ENCODE measurements at regions not wholly inside any gene's neighbourhood (a gene's known extent, or its start where the extent isn't known, plus 50 kb on each side); places are given as distances from the start of the nearest gene placed in this dataset.
"Not testable (repeated sequence)": the region's sequence is repeated elsewhere in the genome, so short reads cannot be mapped to it uniquely, and the experiment has no call there.

DNA sequence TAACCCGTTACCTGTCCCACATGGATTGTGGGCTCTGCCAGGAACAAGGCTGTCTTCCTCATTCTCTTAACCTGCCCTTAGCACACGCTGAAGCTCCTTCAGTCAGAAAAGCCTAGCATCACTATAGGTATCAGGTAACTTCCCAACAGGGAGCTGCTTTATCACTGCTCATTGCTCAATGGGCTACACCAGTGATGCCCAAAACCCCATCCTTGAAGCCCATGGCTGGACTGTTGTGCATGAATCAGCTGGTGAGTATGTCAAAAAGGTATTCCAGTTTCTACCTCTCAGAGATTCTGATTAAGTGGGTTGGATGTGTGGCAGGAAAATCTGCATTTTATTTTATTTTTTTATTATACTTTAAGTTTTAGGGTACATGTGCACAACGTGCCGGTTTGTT lies 362.2 kb downstream of the LRATD1 start:
- Mint-ChIP-seq H3K27me3 (ENCODE audit: low read depth) (peaks cover 20% of the 10 kb centered on the region), H3K4me3 (no peak overlapping the region), H3K4me1 (ENCODE audit: low read depth) (no peaks in the 10 kb centered on the region), H3K36me3 (ENCODE audit: insufficient read depth in 2 of 2) (no peaks in the 10 kb centered on the region), H3K9me3 (no peaks in the 10 kb centered on the region), H3K27ac (no peak overlapping the region)
- DNase-seq (no peak), ATAC-seq (replicated peaks in 1 of 2) (no peak)

DNA sequence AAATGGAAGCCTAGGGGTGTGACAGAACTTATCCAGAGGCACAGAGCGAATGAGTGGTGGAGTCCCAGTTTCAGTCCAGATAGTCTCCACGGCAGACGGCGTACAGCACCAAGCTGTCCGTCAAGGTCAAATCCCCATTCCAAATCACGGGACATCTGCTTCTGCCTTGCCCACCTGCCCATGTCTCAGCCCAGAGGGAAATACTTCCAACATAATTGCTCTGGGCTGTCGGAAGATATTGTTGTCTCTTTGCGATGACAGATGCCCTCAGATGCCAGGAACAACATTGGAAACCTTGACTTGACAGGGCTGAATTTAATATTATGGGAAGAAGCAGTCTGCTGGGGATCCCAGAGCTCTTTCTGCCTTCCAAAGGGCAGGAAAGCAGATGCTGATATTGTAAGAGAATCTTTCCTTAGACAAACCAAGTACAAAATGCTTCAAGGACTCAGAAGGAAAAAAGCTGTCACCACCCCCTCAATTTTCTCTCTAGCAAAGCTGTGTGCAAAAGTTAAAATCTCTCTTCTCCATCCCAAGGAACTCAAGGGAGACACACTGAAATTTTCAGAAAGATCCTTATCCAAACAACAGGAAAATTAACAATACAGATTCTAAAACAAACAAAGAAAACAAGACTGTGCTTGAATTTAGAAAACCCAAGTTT lies 364.0 kb downstream of the LRATD1 start:
- DNase-seq = no peak
- no peak overlapping the region for H3K27ac Mint-ChIP-seq
- H3K4me1 Mint-ChIP-seq (ENCODE audit: low read depth) = no peaks in the 10 kb centered on the region
- no peaks in the 10 kb centered on the region for H3K36me3 Mint-ChIP-seq (ENCODE audit: insufficient read depth in 2 of 2)
- no peak overlapping the region for H3K4me3 Mint-ChIP-seq
- no peak for ATAC-seq (replicated peaks in 1 of 2)
- H3K27me3 Mint-ChIP-seq (ENCODE audit: low read depth) = peaks cover 20% of the 10 kb centered on the region
- no peaks in the 10 kb centered on the region for H3K9me3 Mint-ChIP-seq

DNA sequence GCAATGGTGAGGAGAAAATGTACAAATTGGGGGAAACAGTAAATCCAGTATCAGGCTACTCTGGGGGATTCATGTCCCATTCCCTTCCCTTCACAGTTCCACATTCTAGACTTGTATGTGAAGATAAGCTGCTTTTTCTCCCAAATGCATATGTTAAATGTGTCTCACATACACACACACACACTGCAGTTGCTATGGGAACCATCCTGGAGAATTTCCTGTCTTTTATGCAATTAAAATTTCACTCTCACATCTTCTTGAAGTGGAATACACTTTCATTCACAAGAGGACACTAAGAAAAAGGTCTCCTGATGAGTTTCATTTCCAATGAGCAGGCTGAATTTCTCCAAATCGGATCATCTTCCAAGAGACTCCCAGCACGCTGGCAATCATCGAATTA lies 366.0 kb downstream of the LRATD1 start:
- no peaks in the 10 kb centered on the region for H3K9me3 Mint-ChIP-seq
- H3K27me3 Mint-ChIP-seq (ENCODE audit: low read depth) = peaks cover 23% of the 10 kb centered on the region
- no peak overlapping the region for H3K4me3 Mint-ChIP-seq
- H3K4me1 Mint-ChIP-seq (ENCODE audit: low read depth) = no peaks in the 10 kb centered on the region
- no peak overlapping the region for H3K27ac Mint-ChIP-seq
- no peak for ATAC-seq (replicated peaks in 1 of 2)
- no peak for DNase-seq
- H3K36me3 Mint-ChIP-seq (ENCODE audit: insufficient read depth in 2 of 2) = no peaks in the 10 kb centered on the region

DNA sequence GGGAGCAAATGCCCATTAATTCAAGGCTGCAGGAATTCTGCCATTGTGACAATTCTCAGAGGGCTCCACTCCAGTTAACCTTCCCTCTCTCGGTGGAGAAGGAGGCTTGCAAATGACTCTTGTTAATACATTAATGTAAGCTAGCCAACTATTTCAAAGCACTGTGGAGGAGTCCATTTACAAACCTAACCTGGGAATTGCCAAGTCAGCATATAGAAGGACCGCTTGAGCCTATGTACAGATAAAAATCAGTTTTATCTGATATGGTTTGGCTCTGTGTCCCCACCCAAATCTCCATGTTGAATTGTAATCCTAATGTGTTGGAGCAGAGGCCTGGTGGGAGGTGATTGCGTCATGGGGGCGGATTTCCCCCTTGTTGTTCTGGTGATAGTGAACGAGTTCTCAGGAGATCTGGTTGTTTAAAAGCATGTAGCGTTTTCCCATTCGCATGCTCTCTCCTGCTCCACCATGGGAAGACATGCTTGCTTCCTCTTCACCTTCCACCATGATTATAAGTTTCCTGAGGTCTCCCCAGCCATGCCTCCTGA lies 366.7 kb downstream of the LRATD1 start:
- H3K36me3 Mint-ChIP-seq (ENCODE audit: insufficient read depth in 2 of 2) = no peaks in the 10 kb centered on the region
- no peaks in the 10 kb centered on the region for H3K4me1 Mint-ChIP-seq (ENCODE audit: low read depth)
- ATAC-seq (replicated peaks in 1 of 2) (no peak), DNase-seq (no peak)
- no peak overlapping the region for H3K4me3 Mint-ChIP-seq
- peaks cover 27% of the 10 kb centered on the region for H3K27me3 Mint-ChIP-seq (ENCODE audit: low read depth)
- no peaks in the 10 kb centered on the region for H3K9me3 Mint-ChIP-seq
- no peak overlapping the region for H3K27ac Mint-ChIP-seq

DNA sequence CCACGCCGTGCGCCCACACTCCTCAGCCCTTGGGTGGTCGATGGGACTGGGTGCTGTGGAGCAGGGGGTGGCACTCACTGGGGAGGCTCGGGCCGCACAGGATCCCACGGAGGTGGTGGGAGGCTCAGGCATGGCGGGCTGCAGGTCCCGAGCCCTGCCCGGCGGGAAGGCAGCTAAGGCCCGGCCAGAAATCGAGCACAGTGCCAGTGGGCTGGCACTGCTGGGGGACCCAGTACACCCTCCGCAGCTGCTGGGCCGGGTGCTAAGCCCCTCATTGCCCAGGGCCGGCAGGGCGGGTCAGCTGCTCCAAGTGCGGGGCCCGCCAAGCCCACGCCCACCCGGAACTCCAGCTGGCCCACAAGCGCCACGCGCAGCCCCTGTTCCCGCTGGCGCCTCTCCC lies 370.0 kb downstream of the LRATD1 start:
- H3K4me3 Mint-ChIP-seq; DNase-seq; H3K9me3 Mint-ChIP-seq; H3K27ac Mint-ChIP-seq; H3K4me1 Mint-ChIP-seq (ENCODE audit: low read depth); ATAC-seq (replicated peaks in 1 of 2); H3K36me3 Mint-ChIP-seq (ENCODE audit: insufficient read depth in 2 of 2): not testable (repeated sequence)
- peaks cover 13% of the 10 kb centered on the region for H3K27me3 Mint-ChIP-seq (ENCODE audit: low read depth)

DNA sequence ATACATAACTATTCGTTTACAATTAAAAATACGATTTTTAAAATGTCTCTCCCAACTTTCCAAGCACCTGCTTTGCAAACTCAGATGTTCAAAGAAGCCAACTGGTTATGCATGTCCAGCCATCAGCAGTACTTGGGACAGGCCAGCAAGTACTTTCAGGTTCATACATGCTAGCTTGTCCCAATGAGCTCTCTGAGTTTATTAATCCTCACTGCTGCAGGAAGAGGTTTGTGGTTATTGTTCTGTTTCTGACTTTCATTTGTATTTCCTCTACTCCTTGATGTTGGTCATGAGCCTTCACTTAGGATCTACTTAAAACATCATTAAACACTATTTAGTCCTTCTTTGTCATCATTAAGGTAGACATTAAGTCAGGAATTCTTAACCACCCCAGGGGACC lies 374.1 kb downstream of the LRATD1 start:
- Mint-ChIP-seq H3K36me3 (ENCODE audit: insufficient read depth in 2 of 2) (peaks cover 8 to 9% of the 10 kb centered on the region in 2 donors), H3K27ac (no peak overlapping the region), H3K4me3 (no peak overlapping the region), H3K4me1 (ENCODE audit: low read depth) (peaks cover 22% of the 10 kb centered on the region), H3K27me3 (ENCODE audit: low read depth) (peaks cover 31% of the 10 kb centered on the region), H3K9me3 (peaks cover 3 to 5% of the 10 kb centered on the region in 2 donors)
- ATAC-seq (replicated peaks in 1 of 2) (no peak), DNase-seq (no peak)

DNA sequence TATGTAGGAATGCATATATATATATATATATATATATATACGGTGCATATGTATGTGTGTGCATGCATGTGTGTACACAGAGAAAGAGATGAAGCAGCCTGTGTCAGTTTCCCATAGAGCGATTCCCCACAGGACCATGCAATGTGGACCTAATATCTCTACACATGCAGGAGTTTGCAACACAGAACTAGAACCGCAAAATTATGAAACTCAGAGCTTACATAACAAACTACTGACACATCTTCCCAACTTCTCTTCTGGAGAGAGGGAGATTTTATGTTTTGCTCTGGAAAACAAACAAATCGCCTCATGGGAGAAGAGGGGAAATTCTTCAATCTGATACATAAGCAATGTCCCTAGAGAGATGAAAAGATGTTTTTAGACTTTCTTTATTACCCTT lies 377.2 kb downstream of the LRATD1 start:
- no peak overlapping the region for H3K4me3 Mint-ChIP-seq

DNA sequence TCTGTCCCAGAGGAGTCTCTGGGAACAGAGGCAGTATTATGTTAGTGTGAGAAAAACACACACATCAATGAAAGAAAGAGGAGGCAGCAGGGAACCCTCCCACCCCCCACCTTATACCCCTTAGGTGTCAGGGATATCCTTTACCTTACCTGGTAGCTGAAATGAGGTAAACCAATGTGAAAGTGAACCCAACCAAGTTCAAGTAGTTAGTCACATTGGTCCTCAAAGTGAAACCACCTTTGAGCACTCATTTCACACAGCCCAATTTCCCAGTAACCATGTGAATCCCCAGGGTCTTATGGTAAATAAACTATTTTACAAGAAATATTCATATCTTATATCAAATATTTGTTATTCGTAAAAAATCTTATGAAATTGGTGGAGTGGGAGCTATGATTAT lies 377.8 kb downstream of the LRATD1 start:
- ATAC-seq (replicated peaks in 1 of 2) (peak; percentile 92 to 98), DNase-seq (peak; percentile 9 to 24)
- Mint-ChIP-seq H3K27me3 (ENCODE audit: low read depth) (peaks cover 35% of the 10 kb centered on the region), H3K36me3 (ENCODE audit: insufficient read depth in 2 of 2) (peaks cover 10 to 19% of the 10 kb centered on the region in 2 donors), H3K9me3 (peaks cover 8 to 9% of the 10 kb centered on the region in 2 donors), H3K4me1 (ENCODE audit: low read depth) (peaks cover 22% of the 10 kb centered on the region), H3K4me3 (no peak overlapping the region), H3K27ac (peak overlapping the region; percentile 87)

More for the DNA sequence above, 377.2 kb downstream of the LRATD1 start:
- ATAC-seq (replicated peaks in 1 of 2) = no peak
- Mint-ChIP-seq H3K4me1 (ENCODE audit: low read depth) (peaks cover 22% of the 10 kb centered on the region), H3K36me3 (ENCODE audit: insufficient read depth in 2 of 2) (peaks cover 10 to 19% of the 10 kb centered on the region in 2 donors), H3K27me3 (ENCODE audit: low read depth) (peaks cover 36% of the 10 kb centered on the region), H3K9me3 (peaks cover 8 to 9% of the 10 kb centered on the region in 2 donors), H3K27ac (no peak overlapping the region)
- DNase-seq = no peak

DNA sequence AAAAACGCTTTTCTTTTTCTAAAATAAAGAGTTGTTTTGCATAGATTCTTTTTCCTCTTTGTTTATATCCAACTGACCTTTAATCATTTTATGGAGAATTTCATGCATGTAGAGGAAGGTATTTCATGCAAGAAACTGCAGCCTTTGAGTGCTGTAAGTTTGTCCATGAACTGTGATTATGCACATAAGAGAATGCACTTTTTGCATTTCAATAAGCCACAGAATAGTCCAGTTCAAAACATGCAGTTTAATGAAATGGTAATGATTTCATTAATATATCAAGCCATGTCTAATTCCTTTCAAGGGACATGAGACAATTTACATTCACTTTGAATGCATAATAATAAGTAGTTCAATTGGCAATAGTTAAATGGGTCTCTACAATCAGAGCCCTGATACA lies 386.3 kb downstream of the LRATD1 start:
- ATAC-seq (replicated peaks in 1 of 2) = no peak
- no peak overlapping the region for H3K27ac Mint-ChIP-seq
- H3K27me3 Mint-ChIP-seq (ENCODE audit: low read depth) = peaks cover 23% of the 10 kb centered on the region
- H3K4me1 Mint-ChIP-seq (ENCODE audit: low read depth) = no peaks in the 10 kb centered on the region
- DNase-seq = no peak
- no peak overlapping the region for H3K4me3 Mint-ChIP-seq
- H3K36me3 Mint-ChIP-seq (ENCODE audit: insufficient read depth in 2 of 2) = peaks cover 0 to 5% of the 10 kb centered on the region in 2 donors
- peaks cover 6 to 7% of the 10 kb centered on the region in 2 donors for H3K9me3 Mint-ChIP-seq

DNA sequence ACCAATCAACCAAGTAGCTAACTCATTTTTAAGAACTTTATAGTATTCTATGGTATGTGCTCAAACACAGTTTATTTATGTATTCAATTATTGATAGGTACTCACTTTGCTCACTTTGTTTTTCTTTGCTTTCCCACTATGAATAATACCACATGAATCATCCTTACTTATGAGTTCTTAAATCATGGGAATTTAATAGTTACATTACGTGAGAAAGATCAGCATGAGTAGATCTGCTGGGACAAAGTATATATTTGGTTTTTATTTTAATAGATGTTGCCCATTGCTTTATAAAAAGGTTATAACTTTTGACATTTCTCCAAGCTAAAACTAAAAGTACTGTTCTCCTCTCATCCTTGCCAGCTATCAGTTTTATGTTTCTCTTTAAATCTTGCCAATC lies 390.7 kb downstream of the LRATD1 start:
- ATAC-seq (replicated peaks in 1 of 2) (no peak), DNase-seq (no peak)
- Mint-ChIP-seq H3K27me3 (ENCODE audit: low read depth) (peaks cover 10% of the 10 kb centered on the region), H3K9me3 (peaks cover 3 to 4% of the 10 kb centered on the region in 2 donors), H3K27ac (no peak overlapping the region), H3K4me1 (ENCODE audit: low read depth) (no peaks in the 10 kb centered on the region), H3K4me3 (no peak overlapping the region), H3K36me3 (ENCODE audit: insufficient read depth in 2 of 2) (no peaks in the 10 kb centered on the region)

DNA sequence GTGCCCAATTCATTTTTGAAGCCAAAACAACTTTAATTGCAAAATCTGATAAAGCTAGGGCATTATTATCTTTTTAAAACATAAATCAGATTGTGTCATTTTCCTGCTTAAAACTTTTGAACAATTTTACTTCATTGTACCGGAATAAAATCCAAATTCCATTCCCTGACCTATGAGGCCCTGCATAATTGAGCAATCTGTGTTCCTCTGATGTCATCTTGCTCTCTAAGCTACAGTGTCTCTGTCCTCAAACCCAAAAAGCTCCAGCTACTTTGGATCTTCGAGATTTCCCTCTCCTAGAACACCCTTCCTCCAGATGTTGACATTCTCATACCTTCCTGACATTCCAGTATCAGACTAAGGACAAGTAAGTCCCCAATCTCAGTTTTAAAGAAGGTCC lies 395.9 kb downstream of the LRATD1 start:
- ATAC-seq (replicated peaks in 1 of 2) (no peak), DNase-seq (no peak)
- H3K36me3 Mint-ChIP-seq (ENCODE audit: insufficient read depth in 2 of 2) = no peaks in the 10 kb centered on the region
- peaks cover 47% of the 10 kb centered on the region for H3K27me3 Mint-ChIP-seq (ENCODE audit: low read depth)
- no peak overlapping the region for H3K27ac Mint-ChIP-seq
- H3K4me3 Mint-ChIP-seq = no peak overlapping the region
- no peaks in the 10 kb centered on the region for H3K4me1 Mint-ChIP-seq (ENCODE audit: low read depth)
- no peaks in the 10 kb centered on the region for H3K9me3 Mint-ChIP-seq

DNA sequence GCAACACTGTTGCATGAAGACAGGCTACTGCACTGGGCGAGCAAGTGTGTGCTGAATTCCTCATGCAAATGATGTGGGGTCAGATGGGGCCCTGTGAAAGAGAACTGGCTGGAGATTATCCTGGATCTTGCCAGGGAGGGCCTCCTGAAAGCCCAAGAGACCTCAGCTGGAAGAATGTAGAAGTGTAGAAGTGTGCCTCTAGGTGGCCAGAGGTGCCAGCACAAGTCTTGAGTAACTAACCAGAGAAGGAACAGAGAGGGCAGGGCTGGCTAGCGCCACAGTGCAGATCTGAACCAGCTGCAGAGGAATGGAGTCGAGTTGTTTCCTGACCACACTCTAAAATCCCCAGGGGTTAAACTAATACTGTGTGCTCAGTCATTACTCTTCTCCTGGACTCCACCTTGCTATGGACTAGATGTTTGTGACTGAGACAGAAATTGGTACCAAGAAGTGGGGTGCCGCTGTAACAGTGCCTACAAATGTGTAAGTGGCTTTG lies 399.3 kb downstream of the LRATD1 start:
- Mint-ChIP-seq H3K4me3 (no peak overlapping the region), H3K27me3 (ENCODE audit: low read depth) (peaks cover 66% of the 10 kb centered on the region), H3K9me3 (peaks cover 3 to 4% of the 10 kb centered on the region in 2 donors), H3K36me3 (ENCODE audit: insufficient read depth in 2 of 2) (no peaks in the 10 kb centered on the region), H3K4me1 (ENCODE audit: low read depth) (no peaks in the 10 kb centered on the region), H3K27ac (no peak overlapping the region)
- DNase-seq (peak in 1 of 2 donors; percentile 21), ATAC-seq (replicated peaks in 1 of 2) (peak; percentile 80 to 83)

DNA sequence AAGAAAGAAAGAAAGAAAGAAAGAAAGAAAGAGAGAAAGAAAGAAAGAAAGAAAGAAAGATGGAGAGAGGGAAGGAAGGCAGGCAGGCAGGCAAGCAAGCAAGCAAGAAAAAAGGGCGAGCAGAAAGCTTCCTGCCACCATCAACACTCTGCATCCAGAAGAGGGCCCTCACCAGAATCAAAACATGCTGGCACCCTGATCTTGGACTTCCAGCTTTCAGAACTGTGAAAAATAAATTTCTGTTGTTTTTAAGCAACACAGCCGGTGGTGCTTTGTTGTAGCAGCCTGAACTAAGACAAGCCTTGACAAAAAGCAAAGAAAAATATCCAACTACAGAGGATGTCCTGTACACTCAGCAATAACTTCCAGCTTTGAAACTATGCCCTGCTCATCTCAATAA lies 401.7 kb downstream of the LRATD1 start:
- H3K4me1 Mint-ChIP-seq (ENCODE audit: low read depth) = peaks cover 13% of the 10 kb centered on the region
- no peaks in the 10 kb centered on the region for H3K36me3 Mint-ChIP-seq (ENCODE audit: insufficient read depth in 2 of 2)
- H3K27ac Mint-ChIP-seq = no peak overlapping the region
- H3K4me3 Mint-ChIP-seq = no peak overlapping the region
- H3K27me3 Mint-ChIP-seq (ENCODE audit: low read depth) = peaks cover 57% of the 10 kb centered on the region
- ATAC-seq (replicated peaks in 1 of 2) = no peak
- H3K9me3 Mint-ChIP-seq = peaks cover 3 to 4% of the 10 kb centered on the region in 2 donors
- no peak for DNase-seq

DNA sequence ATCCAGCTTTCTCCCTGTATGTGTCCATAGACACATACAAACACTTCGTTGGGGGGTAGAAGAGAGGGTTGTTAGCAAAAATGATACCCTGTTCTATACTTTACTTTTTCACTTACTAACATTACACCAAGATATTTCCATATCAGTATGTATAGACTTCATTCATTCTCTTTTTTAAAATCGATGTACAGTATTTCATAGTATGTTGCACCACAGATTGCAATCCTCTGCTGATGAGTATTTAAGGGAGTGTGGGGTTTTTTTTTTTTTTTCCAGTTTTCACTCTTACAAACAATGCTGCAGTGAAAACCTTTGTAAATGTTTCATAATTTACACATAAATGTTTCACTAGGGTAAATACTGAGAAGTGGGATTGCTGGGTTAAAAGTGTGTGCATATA lies 402.3 kb downstream of the LRATD1 start:
- no peak overlapping the region for H3K27ac Mint-ChIP-seq
- no peak overlapping the region for H3K4me3 Mint-ChIP-seq
- peak; percentile 55 to 56 for ATAC-seq (replicated peaks in 1 of 2)
- no peaks in the 10 kb centered on the region for H3K36me3 Mint-ChIP-seq (ENCODE audit: insufficient read depth in 2 of 2)
- peaks cover 51% of the 10 kb centered on the region for H3K27me3 Mint-ChIP-seq (ENCODE audit: low read depth)
- peaks cover 19% of the 10 kb centered on the region for H3K4me1 Mint-ChIP-seq (ENCODE audit: low read depth)
- peaks cover 3 to 4% of the 10 kb centered on the region in 2 donors for H3K9me3 Mint-ChIP-seq
- no peak for DNase-seq

All from activated T-cell treated with anti-CD3 and anti-CD28 coated beads, Interleukin-2, amount 50 U/mL, for 72 hours (primary cell).